BLaER1 (cell line): ENCODE measurements at regions not wholly inside any gene's neighbourhood (a gene's known extent, or its start where the extent isn't known, plus 50 kb on each side); places are given as distances from the start of the nearest gene placed in this dataset.
A peak's percentile ranks its signal among the peaks of the same experiment; 100 is the strongest.

Experiments used
- H3K27ac ChIP-seq: shearing (Covaris generic); formaldehyde crosslinking; 2 replicates; pipeline ENCODE4 v1.8.1; 2022
- H3K27me3 ChIP-seq: shearing (Covaris generic); formaldehyde crosslinking; 2 replicates; pipeline ENCODE4 v1.8.1; 2022
- H3K36me3 ChIP-seq: shearing (Covaris generic); formaldehyde crosslinking; 2 replicates; pipeline ENCODE4 v1.8.1; 2022
- H3K4me1 ChIP-seq: shearing (Covaris generic); formaldehyde crosslinking; 2 replicates; pipeline ENCODE4 v1.8.1; 2022
- H3K4me2 ChIP-seq: shearing (Covaris generic); formaldehyde crosslinking; 2 replicates; pipeline ENCODE4 v1.8.1; 2022
- H3K4me3 ChIP-seq: shearing (Covaris generic); formaldehyde crosslinking; 2 replicates; pipeline ENCODE4 v1.8.1; 2022
- H3K9ac ChIP-seq: shearing (Covaris generic); formaldehyde crosslinking; 2 replicates; pipeline ENCODE4 v1.8.1; 2022
- H3K9me3 ChIP-seq: shearing (Covaris generic); formaldehyde crosslinking; 2 replicates; pipeline ENCODE4 v1.8.1; 2022
- H4K20me1 ChIP-seq: shearing (Covaris generic); formaldehyde crosslinking; 2 replicates; pipeline ENCODE4 v1.8.1; 2022
- Cebpa-rat ChIP-seq: shearing (Covaris generic); IDR thresholded peaks from 2 replicates; pipeline ENCODE4 v1.8.1; 2022

- peaks cover 12% of the 10 kb centered on the region for H3K9me3 ChIP-seq
- H3K4me2 ChIP-seq = no peak overlapping the region
- H3K4me1 ChIP-seq = peaks cover 12% of the 10 kb centered on the region; the same call in 1 of the 2 replicates
- no peak overlapping the region for H3K4me3 ChIP-seq
- H3K9ac ChIP-seq = no peak overlapping the region
- no peaks in the 10 kb centered on the region for H4K20me1 ChIP-seq
- H3K36me3 ChIP-seq = no peaks in the 10 kb centered on the region
- TF ChIP-seq Cebpa-rat = no peak
- H3K27ac ChIP-seq = no peak overlapping the region
- no peaks in the 10 kb centered on the region for H3K27me3 ChIP-seq
These were observed 195.4 kb downstream of the BAMBI start for GRCh38 chr10:28872587-28873165.

GRCh38 chr10:28873540-28873939 lies 196.2 kb downstream of the BAMBI start:
- no peak overlapping the region; the same call in 1 of the 2 replicates for H3K4me2 ChIP-seq
- no peak overlapping the region for H3K9ac ChIP-seq
- H4K20me1 ChIP-seq = no peaks in the 10 kb centered on the region
- H3K36me3 ChIP-seq = no peaks in the 10 kb centered on the region
- TF ChIP-seq Cebpa-rat = no peak
- H3K4me3 ChIP-seq = no peak overlapping the region
- peaks cover 12% of the 10 kb centered on the region; the same call in 1 of the 2 replicates for H3K4me1 ChIP-seq
- H3K9me3 ChIP-seq = peaks cover 12% of the 10 kb centered on the region
- no peaks in the 10 kb centered on the region for H3K27me3 ChIP-seq
- H3K27ac ChIP-seq = no peak overlapping the region

GRCh38 chr10:28874210-28874609 lies 196.9 kb downstream of the BAMBI start:
- no peak for TF ChIP-seq Cebpa-rat
- peaks cover 12% of the 10 kb centered on the region; the same call in 1 of the 2 replicates for H3K4me1 ChIP-seq
- H3K9me3 ChIP-seq = peaks cover 12% of the 10 kb centered on the region
- no peak overlapping the region for H3K4me2 ChIP-seq
- no peak overlapping the region for H3K27ac ChIP-seq
- no peak overlapping the region for H3K9ac ChIP-seq
- no peaks in the 10 kb centered on the region for H4K20me1 ChIP-seq
- H3K36me3 ChIP-seq = no peaks in the 10 kb centered on the region
- no peaks in the 10 kb centered on the region for H3K27me3 ChIP-seq
- H3K4me3 ChIP-seq = no peak overlapping the region

GRCh38 chr10:28875549-28876081 lies 198.3 kb downstream of the BAMBI start:
- Histone ChIP-seq H3K9me3 (peaks cover 12% of the 10 kb centered on the region), H3K4me2 (no peak overlapping the region), H3K4me1 (peaks cover 21% of the 10 kb centered on the region), H4K20me1 (no peaks in the 10 kb centered on the region), H3K27ac (no peak overlapping the region), H3K4me3 (no peak overlapping the region), H3K27me3 (no peaks in the 10 kb centered on the region), H3K36me3 (no peaks in the 10 kb centered on the region), H3K9ac (no peak overlapping the region)
- no peak for TF ChIP-seq Cebpa-rat

- Histone ChIP-seq H3K4me1 (peaks cover 20% of the 10 kb centered on the region), H3K9ac (no peak overlapping the region), H3K4me3 (no peak overlapping the region), H3K27ac (no peak overlapping the region), H3K27me3 (no peaks in the 10 kb centered on the region), H4K20me1 (no peaks in the 10 kb centered on the region), H3K36me3 (no peaks in the 10 kb centered on the region), H3K9me3 (peaks cover 12% of the 10 kb centered on the region), H3K4me2 (no peak overlapping the region)
- no peak for TF ChIP-seq Cebpa-rat
These were observed 201.1 kb downstream of the BAMBI start for GRCh38 chr10:28878236-28878970.

- no peak for TF ChIP-seq Cebpa-rat
- Histone ChIP-seq H3K4me2 (no peak overlapping the region; the same call in 1 of the 2 replicates), H3K9ac (no peak overlapping the region)
These were observed 201.9 kb downstream of the BAMBI start for GRCh38 chr10:28879246-28879645.

GRCh38 chr10:28879875-28880682 lies 202.8 kb downstream of the BAMBI start:
- H3K27me3 ChIP-seq = no peaks in the 10 kb centered on the region
- no peak overlapping the region for H3K27ac ChIP-seq
- no peaks in the 10 kb centered on the region for H3K9me3 ChIP-seq
- no peaks in the 10 kb centered on the region for H4K20me1 ChIP-seq
- no peak for TF ChIP-seq Cebpa-rat
- H3K4me1 ChIP-seq = peaks cover 17% of the 10 kb centered on the region
- no peaks in the 10 kb centered on the region for H3K36me3 ChIP-seq
- peak overlapping the region; percentile 41 for H3K4me2 ChIP-seq
- H3K4me3 ChIP-seq = no peak overlapping the region
- no peak overlapping the region for H3K9ac ChIP-seq

More at GRCh38 chr10:28879246-28879645, 201.9 kb downstream of the BAMBI start:
- H4K20me1 ChIP-seq = no peaks in the 10 kb centered on the region
- H3K36me3 ChIP-seq = no peaks in the 10 kb centered on the region
- no peak overlapping the region for H3K4me3 ChIP-seq
- no peaks in the 10 kb centered on the region for H3K27me3 ChIP-seq
- no peak overlapping the region for H3K27ac ChIP-seq
- peaks cover 4% of the 10 kb centered on the region for H3K9me3 ChIP-seq
- H3K4me1 ChIP-seq = peaks cover 17% of the 10 kb centered on the region

GRCh38 chr10:28880683-28880950 lies 203.3 kb downstream of the BAMBI start:
- H3K27ac ChIP-seq = no peak overlapping the region
- no peak for TF ChIP-seq Cebpa-rat
- no peak overlapping the region for H3K9ac ChIP-seq
- H3K4me2 ChIP-seq = no peak overlapping the region
- H3K27me3 ChIP-seq = no peaks in the 10 kb centered on the region
- no peak overlapping the region for H3K4me3 ChIP-seq
- no peaks in the 10 kb centered on the region for H3K36me3 ChIP-seq
- H3K4me1 ChIP-seq = peaks cover 17% of the 10 kb centered on the region
- H3K9me3 ChIP-seq = no peaks in the 10 kb centered on the region
- no peaks in the 10 kb centered on the region for H4K20me1 ChIP-seq

GRCh38 chr10:28881171-28881882 lies 204.0 kb downstream of the BAMBI start:
- H3K36me3 ChIP-seq = no peaks in the 10 kb centered on the region
- no peak overlapping the region for H3K27ac ChIP-seq
- no peaks in the 10 kb centered on the region for H3K9me3 ChIP-seq
- no peaks in the 10 kb centered on the region for H3K27me3 ChIP-seq
- no peaks in the 10 kb centered on the region for H4K20me1 ChIP-seq
- peaks cover 14% of the 10 kb centered on the region for H3K4me1 ChIP-seq
- no peak overlapping the region for H3K9ac ChIP-seq
- H3K4me2 ChIP-seq = no peak overlapping the region
- no peak overlapping the region for H3K4me3 ChIP-seq
- no peak for TF ChIP-seq Cebpa-rat
